ENCODE measurements at regions not wholly inside any gene's neighbourhood (a gene's known extent, or its start where the extent isn't known, plus 50 kb on each side); places are given as distances from the start of the nearest gene placed in this dataset.
"Not testable (repeated sequence)": the region's sequence is repeated elsewhere in the genome, so short reads cannot be mapped to it uniquely, and the experiment has no call there.

DNA sequence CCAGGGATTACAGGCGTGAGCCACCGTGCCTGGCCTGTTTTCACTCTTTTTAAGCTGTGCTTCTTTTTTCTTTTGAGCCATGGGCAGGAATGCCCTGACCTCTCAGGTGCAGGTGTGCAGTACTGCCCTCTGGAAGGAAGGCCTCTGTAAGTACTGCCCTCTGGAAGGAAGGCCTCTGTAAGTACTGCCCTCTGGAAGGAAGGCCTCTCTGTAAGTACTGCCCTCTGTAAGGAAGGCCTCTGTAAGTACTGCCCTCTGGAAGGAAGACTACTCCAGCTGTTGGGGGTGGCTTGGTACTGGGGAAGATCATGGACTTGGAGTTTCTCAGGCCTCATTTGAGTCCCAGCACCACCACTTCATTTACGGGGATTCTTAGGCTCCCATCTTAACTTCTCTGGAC is 248.5 kb upstream of the ID2 start:
- DNase-seq, result no peak

DNA sequence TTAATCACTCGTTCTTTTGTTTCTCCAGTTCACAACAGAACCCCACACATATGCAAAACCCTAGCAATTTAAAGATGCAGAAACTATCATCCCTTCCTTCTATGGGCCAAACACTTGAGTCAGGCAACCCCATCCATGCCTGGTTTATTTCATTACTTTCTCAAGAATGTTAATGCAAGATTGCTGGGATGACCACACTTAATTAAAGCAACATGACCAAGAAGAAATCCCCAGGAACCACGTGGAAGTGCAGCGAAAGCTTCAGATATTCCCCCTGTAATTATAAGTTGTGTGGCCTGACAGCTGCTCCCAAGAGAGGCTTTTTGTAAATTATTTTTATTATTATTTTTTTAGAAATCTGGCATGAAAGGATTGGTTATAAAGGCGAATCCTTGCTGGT is 246.2 kb upstream of the ID2 start:
- DNase-seq, result no peak

DNA sequence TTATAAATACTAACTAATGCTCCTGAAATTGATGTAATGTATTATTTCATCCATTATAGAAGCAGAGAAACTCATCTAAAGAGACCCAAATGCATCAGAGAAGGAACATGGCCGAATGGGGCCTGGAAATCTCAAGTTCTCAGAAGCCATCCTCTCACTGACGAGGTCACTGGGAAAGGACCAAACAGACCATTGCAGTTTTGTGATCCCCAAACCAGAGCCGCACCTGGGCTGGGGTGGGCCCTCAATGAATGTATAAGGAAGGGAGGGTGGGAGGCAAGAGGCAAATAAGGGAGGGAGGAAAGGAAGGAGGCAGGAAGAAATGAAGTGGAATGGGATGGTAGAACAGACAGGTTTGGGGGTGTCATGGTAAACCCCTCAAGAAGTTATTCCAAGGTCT is 245.3 kb upstream of the ID2 start:
- DNase-seq, result no peak

DNA sequence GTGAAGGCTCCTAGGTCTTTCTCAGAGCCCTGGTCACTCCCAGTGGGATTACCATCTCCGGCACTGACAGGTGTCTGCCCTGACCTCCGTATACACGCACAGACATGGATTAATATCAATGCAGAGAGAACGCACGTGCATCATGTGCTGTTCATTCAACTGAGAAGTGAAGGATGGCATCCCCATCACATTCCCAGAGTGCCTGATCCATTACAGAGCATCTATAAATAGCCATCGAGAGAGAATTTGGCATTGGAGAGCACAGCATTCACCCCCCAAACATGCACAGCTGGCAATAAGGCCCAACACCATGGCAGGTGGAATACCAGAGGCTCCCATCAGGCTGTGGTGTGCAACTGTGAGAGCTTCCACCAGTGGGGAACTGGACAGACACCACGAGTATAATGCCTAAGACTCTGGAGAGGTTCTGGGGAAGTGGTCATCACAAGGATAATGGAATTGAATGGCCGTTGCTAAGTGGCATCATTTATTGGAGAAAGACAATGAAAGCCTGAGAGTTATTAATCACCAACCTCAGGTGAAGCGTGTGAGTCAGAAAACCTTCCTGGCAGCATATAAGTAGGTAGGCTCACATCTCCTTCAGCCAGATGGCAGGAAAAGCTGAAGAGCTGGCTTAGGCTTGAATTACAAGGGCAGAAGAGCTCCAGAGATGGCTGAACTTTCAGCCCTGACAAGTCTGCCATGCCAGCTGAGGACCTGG is 244.5 kb upstream of the ID2 start:
- no peak for DNase-seq

DNA sequence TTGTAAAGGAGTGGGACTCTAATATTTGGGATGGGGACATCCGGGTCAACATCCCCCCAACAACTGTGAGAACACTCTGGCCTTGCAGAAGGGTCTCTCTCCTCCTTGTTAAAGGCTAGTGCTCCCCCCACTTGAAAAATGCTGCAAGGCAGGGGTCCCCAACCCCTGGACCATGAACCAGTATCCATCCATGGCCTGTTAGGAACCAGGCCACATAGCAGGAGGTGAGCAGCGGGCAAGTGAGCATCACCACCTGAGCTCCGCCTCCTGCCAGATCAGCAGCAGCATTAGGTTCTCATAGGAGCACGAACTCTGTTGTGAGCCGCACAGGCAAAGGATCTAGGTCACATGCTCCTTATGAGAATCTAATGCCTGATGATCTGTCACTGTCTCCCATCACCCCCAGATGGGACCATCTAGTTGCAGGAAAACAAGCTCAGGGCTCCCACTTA is 243.9 kb upstream of the ID2 start:
- no peak for DNase-seq

DNA sequence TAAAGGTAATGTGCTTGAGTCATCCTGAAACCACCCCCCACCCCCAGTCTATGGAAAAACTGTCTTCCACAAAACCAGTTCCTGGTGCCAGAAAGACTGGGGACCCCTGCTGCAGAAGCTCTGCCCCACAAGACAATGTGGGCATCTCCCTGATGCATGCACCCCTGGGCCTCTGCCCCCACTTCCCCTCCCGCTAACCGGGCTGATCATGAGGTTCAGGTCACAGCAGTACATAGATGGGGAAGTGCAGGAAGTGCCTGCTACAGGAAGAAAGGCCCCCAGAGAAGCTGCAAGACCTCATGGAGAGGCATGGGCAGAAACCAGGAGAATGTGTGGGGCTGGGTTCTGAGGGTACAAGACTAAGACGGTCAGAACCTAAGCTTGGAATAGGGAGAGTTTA is 243.4 kb upstream of the ID2 start:
- DNase-seq, result no peak

DNA sequence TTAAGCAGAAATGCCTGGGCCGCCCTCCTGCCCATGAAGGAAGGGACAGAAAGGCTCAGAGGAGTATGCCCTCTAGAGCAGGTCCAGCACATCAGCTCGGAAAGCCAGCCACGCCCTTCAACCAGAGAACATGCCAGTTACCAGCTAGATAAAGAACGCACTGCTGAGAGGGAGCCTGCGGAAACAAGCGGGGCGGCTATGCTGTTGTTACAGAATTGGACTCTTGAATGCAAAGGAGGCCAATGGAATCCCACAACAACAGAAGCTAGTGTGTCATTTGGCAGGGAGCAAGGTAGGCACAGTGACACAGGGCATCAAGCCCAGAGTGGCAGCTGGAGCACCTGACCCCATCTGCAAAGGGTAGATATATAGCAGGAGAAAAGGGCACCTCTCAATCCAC is 242.9 kb upstream of the ID2 start:
- no peak for DNase-seq

DNA sequence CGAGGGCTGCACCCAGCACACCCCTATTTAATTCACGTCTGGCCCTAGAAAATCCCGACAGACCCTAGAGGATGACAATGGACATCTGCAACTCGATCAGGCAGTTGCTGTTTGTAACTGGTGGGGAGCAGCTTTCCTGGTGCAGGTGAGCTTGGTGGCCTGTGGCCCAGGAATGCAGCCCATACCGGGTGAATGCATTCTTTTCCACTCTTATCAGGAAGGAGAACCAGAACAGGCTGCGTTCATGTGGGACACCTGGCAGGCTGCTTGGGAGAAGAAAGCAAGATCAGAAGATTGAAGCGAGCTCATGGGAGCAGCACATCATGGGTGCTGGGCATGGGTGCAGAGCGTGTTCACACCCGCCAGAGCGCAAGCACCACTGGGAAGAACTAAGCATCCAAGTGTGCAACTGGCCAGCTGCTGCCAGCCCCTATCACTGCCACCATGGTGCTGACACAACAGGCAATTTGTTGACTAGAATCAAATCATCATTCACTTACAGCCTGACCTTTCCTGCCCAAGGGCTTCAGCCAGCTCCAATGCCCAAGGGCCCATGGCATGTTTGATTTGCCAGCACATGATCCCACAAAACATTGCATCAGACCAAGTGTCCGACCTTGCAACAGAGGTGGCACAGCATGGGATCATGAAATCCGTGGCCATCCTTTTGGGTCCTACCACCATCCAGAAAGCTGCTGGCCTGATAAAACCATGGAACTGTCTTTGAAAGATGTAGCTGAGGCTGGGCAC is 241.7 kb upstream of the ID2 start:
- DNase-seq, result no peak

DNA sequence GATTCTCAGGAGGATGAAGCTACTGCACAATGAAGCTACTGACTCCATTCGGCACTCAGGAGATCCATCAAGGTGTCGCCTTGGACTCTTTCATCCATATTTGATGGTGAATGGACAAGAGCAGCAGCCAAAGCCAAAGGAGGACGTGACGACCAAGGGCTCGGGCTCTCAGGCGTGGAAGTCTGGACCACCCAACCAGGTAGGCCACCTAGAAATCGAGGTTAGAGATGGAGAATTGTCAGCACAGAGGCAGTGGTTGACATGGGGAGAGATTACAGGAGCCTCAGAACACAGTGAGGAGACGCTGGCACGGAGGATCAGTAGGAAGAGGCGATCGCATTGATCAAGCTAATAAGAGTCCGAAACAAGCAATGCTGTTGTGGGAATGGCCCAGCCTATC is 240.5 kb upstream of the ID2 start:
- DNase-seq, result no peak

DNA sequence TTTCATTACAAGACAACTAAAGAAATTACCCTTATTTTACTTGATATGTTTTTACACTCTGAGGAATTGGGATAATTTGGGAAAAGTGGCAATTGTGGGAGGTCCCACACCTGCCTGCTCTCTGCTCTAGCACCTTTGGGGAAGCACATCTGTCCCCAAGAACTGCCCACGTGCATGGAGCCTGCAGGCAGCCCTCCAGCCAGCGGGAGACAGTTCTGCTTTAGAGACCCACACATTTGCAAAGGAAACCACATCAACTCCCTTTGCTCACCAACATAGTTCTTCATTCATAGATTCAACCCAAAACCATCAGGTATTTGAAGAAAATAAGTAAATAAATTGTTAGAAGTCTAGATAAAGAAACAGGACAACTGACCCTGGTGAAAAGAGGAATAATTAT is 239.9 kb upstream of the ID2 start:
- DNase-seq, result no peak

DNA sequence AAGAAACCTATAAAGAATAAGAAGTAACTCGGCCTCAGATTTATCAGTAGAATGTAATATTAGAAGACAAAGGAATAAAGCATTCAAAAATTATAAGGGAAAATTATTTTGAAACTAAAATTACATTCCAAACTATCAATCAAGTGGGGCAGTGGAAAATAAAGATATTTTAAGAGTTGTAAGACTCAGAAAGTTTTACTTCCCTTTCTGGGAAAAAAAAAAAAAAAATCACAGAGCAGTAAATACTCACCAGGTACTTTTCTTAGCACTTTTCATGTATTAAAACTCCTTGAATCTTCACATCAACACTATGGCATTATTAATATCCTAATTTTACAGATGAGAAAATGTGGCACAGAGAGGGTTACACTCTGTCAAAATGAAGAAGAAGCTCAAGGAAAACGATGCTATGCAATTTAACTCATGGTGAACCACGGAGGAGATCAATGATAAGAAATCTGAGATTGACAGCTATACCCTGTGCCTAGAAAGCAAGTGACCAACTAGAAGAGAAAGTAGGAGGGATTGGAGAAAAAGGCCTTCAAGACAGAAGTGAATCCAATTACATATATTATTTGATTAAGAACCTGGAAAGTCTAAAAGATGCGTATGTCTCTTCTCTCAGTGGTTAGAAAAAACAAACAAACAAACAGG is 238.9 kb upstream of the ID2 start:
- no peak for DNase-seq

DNA sequence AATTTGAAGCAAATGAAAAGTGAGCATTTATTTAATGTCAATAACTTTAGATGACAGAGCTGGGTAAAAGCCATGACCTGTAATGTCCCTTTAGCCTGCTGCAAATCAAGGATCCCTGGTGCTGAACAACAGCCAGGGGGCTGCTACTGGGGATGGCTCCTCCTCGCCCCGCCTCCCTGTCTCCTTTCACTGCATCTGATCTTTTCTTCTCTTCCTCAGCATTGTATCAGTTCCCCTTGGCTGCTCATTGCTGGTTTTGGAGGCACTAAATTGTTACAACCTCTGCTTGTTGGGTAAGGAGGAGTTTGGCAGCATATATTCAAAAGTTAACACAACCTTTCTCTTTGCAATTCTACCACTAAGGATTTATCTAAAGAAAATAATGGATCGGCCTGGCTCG is 236.3 kb upstream of the ID2 start:
- no peak for DNase-seq

DNA sequence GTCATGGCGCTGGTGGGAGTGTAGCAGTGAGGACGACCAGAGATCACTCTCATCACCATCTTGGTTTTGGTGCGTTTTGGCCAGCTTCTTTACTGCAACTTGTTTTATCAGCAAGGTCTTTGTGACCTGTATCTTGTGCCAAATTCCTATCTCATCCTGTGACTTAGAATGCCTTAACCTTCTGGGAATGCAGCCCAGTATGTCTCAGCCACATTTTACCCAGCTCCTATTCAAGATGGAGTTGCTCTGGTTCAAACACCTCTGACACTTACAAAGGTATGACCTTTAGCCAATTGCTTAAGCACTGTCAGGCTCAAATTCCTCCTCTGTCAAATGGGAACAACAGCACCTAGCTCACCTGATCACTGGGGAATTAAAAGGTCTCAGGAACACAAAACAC is 235.1 kb upstream of the ID2 start:
- DNase-seq, result not testable (repeated sequence)

DNA sequence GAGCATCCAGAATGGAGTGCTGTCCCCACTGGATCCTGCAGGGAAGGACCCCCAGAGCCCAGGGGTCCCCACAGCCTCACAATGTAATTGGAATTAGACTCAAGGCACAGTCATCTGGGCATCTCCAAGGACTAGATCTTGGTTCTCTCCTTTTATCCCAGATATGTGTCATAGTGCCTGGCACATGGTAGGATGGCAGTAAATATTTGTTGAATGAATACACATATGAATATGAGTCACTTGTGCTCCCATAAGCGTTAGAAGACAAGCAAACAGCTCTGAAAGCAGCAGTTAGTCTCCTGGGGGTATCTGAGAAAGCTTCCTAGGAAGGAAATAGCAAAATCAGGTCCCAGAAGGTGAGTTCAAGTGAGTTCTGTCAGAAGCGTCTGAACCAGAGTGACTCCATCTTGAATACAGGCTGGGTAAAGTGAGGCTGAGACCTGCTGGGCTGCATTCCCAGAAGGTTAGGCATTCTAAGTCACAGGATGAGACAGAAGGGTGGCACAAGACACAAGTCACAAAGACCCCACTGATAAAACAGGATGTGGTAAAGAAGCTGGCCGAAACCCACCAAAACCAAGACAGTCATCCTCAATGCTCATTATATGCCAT is 234.1 kb upstream of the ID2 start:
- no peak for DNase-seq

DNA sequence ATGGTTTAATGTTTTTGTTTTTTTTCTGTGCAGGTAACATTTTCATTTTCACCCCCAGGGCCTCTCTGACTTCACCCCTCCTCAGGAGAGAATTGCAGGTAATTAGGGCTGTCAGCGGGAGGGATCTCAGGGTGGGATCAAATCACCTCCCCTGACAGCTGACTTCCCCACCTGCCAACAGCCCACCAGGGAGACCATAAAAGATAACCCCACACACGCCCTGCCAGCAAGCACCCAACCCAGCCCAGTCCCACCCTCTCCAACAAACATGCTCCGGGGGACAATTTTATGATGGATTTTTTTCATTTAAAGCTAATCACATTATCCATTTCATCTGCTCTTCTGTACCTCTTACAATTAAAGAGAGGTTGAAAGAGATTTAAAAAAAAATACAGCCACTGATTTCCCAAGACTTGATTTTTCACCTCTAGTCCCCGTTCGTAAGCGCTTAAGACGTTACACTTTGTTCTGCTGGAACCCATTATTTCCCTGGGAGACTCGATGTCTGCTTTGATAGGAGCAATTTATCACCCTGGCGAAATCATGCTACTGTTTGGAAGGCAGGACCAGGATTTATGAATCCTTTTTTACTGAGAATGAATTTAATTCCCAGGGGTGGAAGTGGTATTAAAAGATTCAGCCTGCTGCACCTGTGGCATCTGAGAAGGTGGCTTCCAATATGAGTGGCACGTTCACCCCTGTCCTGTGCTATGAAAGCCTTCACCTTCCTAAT is 232.9 kb upstream of the ID2 start:
- DNase-seq, result no peak

DNA sequence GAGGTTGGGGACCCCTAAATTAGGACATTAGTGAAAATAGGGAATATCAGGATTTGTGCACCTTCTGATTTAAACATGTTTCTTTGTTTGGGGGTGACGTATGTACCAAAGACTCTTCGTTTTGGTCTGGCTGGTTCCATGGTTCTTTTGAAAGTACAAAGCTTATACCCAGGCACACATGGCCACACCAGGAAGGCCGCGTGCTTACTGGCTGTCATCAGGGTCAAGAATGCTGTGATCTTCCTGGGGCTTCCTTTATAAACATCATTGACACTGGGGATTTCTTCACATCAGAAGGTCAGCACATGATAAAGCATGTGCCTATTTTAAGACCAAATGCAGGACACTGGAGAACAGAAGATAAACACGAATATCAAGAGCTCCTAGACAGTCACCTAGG is 230.6 kb upstream of the ID2 start:
- no peak for DNase-seq

DNA sequence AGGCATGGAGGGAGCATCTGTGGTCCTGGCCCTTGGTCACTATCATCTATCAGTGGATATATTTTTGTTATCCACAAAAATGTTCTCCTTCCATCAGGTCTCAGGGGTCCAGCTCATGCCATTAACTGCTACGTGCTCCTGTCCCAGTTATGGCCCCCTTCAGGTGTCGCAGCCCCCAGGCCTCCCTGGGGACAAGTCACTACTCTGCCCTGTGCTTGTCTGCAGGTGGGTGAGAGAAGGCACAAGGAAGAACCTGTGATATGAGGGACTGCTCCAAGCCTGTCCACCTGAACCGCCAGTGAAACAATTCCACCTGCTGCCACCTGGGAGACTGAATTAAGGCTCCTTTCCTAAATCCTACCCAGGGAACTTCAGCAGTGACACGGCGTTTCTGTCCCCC is 229.6 kb upstream of the ID2 start:
- DNase-seq, result no peak

DNA sequence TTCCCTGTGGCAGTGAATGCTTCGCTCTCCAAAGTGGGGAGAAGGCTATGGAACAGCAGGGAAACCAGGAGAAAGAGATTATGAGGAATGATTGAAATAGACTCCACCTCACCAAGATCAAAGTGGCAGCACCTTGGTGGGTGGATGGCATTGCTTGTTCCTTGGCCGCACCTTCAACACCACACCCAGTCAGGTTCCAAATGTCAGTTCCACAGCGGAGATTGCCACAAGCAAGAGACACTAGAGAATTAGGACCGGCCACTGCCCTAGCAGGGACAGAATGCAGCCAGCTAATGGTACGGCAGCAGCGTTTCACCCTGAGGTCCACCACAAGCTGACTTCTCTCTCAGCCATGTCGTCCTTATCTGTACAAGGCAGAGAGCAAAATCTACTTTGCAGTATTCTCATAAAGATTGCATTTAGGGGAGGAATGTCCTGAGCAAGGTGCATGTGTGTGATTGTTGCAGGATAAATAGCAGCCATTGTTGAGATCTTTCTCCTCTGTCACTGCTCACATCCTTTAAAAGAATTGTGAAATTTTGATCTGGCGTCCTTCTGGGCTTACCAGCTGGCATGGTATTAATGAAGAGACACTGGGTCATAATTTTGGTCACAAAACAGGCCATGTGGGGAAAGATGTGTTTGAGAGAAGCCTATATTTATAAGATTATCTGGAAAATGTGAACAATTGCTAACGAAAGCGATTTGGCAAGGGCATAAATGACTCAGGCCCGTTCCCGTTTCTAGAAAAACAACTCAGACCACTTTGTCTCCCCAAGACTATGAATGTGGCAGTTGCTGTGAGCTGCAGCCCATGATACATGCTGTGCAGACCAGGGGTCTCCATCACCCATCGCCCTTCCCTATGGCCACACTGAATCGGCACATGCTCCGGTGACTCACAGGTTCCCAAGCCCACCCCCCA is 228.6 kb upstream of the ID2 start:
- DNase-seq, result no peak

DNA sequence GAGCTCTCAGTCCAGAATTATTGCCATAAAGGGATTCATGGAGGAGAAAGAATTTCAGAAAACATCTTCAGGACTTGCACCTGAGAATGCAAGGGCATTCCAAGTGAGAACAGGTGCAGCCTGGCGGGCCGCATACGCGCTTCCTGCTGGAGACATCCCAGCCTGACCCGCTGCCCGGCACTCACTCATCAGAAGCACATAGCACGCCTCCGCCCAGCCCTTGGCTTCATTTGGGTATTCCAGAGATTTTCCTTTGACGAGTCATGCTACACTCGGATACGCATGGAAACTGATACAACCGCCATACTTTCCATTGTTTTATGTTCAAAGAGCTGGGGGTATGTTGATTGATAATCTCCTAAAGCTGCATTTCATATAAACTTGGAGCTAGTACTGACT is 228.0 kb upstream of the ID2 start:
- DNase-seq, result no peak

DNA sequence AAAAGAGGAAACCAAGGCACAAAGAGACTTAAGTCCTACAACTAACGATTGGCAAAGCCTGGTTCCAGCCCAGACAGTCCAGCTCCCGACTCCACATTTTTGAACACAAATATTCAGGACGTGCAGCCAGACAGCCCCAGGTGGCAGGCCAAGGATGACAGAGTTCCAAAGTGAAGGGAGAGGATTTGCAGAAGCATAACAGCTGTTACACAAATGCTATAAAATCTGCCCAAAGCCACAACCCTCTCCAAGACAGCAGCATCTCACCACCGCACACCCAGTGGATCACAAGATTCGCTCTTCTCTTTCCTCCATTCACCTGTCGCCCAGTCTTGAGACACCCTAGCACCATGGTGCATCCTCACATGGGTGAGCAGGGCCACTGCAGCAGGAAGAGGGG is 227.1 kb upstream of the ID2 start:
- no peak for DNase-seq

DNA sequence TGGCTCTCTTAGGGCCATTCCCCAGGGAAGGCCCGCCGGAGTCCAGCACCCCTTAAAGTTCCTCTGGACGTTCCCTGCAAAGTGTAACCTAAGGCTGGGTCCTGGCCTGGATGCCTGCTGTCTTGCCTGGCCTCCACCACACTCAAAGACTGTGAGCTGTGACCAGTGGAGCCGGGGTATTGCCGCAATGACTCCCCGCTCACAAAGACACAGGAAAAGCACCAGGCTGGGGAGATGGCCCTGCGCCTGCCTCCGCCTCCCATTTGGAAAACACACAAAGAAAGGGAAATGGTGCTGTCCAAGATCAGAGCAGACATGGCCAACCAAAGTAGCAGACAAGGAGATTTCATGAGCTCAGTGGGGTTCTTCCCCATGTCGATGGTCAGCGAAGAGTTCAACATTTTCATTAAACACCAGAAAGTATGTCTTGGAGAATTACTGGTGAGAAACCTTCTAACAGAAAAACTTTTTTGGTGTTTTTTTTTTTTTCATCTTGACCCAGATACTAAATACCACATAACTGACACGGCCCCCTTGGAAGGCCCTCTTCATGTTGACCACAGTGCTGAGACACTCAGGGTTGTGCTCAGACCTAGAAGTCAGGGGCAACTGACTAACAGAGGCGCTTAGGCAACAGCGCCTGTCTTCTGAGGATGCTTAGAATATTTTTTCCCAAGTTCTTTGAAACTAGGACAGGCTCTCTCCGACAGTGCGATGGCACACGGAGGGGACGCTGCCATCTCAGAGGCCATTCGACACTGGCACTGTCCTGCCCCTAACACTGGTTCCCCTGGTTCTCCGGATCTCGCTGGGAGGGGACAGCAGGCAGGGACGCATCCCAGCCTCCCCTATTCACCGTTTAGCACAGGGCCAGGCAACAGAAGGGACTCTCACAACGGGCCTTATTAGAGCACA is 226.4 kb upstream of the ID2 start:
- DNase-seq, result no peak
